PC-9 (cell line): ENCODE measurements at regions not wholly inside any gene's neighbourhood (a gene's known extent, or its start where the extent isn't known, plus 50 kb on each side); places are given as distances from the start of the nearest gene placed in this dataset.

ENCODE experiments used
- CTCF ChIP-seq: fragments of 200-600 bp; sonication (generic); conservative IDR thresholded peaks from 2 replicates; pipeline ENCODE4 v1.6.1; 2017; ENCODE audit warnings: mixed run types, antibody characterized with exemption, mild to moderate bottlenecking, moderate library complexity
- EZH2 ChIP-seq: fragments of 200-600 bp; sonication (generic); IDR thresholded peaks from 2 replicates; pipeline ENCODE4 v1.8.0; 2017; ENCODE audit warnings: antibody characterized with exemption, low read depth

GRCh38 chr12:5308996-5309395 lies 122.9 kb upstream of the NTF3 start:
- TF ChIP-seq CTCF: no peak
- no peak for TF ChIP-seq EZH2
